ENCODE measurements at regions not wholly inside any gene's neighbourhood (a gene's known extent, or its start where the extent isn't known, plus 50 kb on each side); places are given as distances from the start of the nearest gene placed in this dataset.

DNA sequence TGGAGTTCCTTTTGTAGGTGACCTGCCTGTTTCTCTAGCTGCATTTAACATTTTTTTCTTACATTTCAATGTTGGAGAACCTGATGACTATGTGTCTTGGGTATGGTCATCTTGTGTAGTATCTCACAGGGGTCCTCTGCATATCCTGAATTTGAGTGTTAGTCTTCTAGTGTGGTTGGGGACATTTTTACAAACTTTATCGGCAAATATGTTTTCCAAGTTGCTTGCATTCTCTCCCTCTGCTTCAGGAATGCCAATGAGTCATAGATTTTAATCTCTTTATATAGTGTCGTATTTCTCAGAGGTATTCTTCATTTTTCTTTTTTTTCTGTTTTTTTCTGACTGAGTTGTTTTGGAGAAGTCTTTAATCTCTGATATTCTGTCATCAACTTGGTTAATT, 684.0 kb downstream of the NCAM2 start:
- Histone ChIP-seq H3K36me3 (no peaks in the 10 kb centered on the region), H3K27me3 (no peaks in the 10 kb centered on the region), H3K9me3 (peaks cover 0 to 15% (median 0%) of the 10 kb centered on the region in 3 donors), H3K4me3 (no peak overlapping the region), H3K4me1 (no peaks in the 10 kb centered on the region), H3K27ac (no peak overlapping the region)
- intact Hi-C loops (cut with DNase I): no loop called here
- DNase-seq: no peak
- WGBS, 2 donors: 50 to 69% methylated on average over 2 of the region's 2 CpGs
- TF ChIP-seq POLR2A (IDR thresholded peaks at IDR 0.05) (no peak), CTCF (IDR thresholded peaks at IDR 0.05) (no peak)

DNA sequence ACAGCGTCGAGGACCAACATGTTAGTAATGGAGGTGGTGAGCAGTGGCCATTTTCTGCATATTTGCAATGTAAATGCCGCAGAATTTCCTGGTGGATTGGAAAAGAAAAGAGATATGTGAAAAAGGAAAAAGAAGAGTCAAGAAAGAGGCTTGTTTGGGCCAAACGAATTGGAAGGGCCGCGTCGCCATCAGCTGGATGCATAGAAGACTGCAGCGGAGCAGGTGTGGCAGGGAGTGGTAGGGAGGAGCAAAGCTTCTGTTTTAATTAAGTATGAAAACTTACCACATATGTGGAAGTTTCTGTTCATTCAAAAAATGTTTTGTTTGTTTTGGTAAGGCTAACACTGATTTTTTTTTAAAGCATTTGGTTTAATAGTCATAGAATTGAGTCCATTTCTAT, 690.7 kb downstream of the NCAM2 start:
- no peak overlapping the region for H3K4me3 ChIP-seq
- 57 to 58% methylated on average over 8 of the region's 8 CpGs for WGBS, 2 donors
- no peak for DNase-seq
- no peaks in the 10 kb centered on the region for H3K36me3 ChIP-seq
- H3K4me1 ChIP-seq: no peaks in the 10 kb centered on the region
- intact Hi-C loops (cut with DNase I): no loop called here
- no peak overlapping the region for H3K27ac ChIP-seq
- no peak for TF ChIP-seq CTCF (IDR thresholded peaks at IDR 0.05)
- TF ChIP-seq POLR2A (IDR thresholded peaks at IDR 0.05): no peak
- no peaks in the 10 kb centered on the region for H3K27me3 ChIP-seq
- H3K9me3 ChIP-seq: peaks cover 0 to 5% (median 0%) of the 10 kb centered on the region in 3 donors

- no peaks in the 10 kb centered on the region for H3K27me3 ChIP-seq
- peaks cover 0 to 5% (median 0%) of the 10 kb centered on the region in 3 donors for H3K9me3 ChIP-seq
- H3K4me1 ChIP-seq: no peaks in the 10 kb centered on the region
- no peak overlapping the region for H3K4me3 ChIP-seq
- 43 to 49% methylated on average over 3 of the region's 3 CpGs for WGBS, 2 donors
- no peaks in the 10 kb centered on the region for H3K36me3 ChIP-seq
- H3K27ac ChIP-seq: no peak overlapping the region
- intact Hi-C loops (cut with DNase I): no loop called here
- no peak for DNase-seq
- TF ChIP-seq CTCF (IDR thresholded peaks at IDR 0.05): no peak
- TF ChIP-seq POLR2A (IDR thresholded peaks at IDR 0.05): no peak
Measured at GRCh38 chr21:21690068-21690665, 692.0 kb downstream of the NCAM2 start.

DNA sequence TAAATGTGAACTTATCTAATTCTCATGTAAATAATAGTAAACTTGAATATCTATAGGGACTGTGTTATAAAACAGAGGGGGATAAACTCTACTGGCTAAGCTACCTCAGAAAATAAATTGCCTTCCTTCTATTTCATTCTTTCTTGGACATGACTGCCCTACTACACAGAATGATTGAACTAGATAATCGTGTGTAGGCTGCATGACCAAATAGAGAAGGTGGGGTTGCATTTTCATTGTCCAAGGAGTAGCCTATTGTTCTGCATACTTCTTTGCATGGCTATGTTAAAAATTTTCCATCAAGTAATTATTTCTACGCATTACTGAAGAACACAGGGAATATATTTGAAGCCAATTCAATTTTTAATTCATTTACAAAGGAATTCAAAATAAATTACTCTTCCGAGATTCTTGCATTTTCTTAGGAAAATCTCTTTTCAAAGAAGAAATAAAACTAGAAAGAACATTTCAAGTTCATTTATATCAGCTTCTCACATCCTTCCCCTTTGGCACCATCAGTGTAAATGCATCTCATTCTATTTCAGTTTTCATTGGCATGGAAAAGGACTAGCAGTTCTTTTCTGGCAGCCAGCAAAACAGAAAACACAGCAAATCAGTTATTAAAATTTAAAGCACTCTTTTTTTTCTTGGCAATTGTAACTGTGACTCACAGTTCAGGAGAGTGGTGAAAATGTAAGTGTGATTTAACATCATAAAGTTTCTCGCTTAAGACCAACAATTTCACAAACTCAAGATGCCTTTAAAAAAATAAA, 714.7 kb downstream of the NCAM2 start:
- WGBS, 2 donors: 51 to 54% methylated on average over 4 of the region's 4 CpGs

More for the DNA sequence above, 714.7 kb downstream of the NCAM2 start:
- Histone ChIP-seq H3K27me3 (no peaks in the 10 kb centered on the region), H3K4me1 (no peaks in the 10 kb centered on the region), H3K4me3 (no peak overlapping the region), H3K36me3 (no peaks in the 10 kb centered on the region), H3K27ac (no peak overlapping the region), H3K9me3 (no peaks in the 10 kb centered on the region)
- no peak for DNase-seq
- no peak for TF ChIP-seq POLR2A (IDR thresholded peaks at IDR 0.05)
- TF ChIP-seq CTCF (IDR thresholded peaks at IDR 0.05): no peak
- intact Hi-C loops (cut with DNase I): no loop called here
